CD4-positive, alpha-beta T cell treated with Interleukin-4 for 1 hour (primary cell): ENCODE measurements at regions not wholly inside any gene's neighbourhood (a gene's known extent, or its start where the extent isn't known, plus 50 kb on each side); places are given as distances from the start of the nearest gene placed in this dataset.
"Not testable (repeated sequence)": the region's sequence is repeated elsewhere in the genome, so short reads cannot be mapped to it uniquely, and the experiment has no call there.

Source experiments
- DNase-seq, 2 donors: peaks; one replicate each; pipeline ENCODE4 v3.0.0-alpha.2; 2020 to 2022

DNA sequence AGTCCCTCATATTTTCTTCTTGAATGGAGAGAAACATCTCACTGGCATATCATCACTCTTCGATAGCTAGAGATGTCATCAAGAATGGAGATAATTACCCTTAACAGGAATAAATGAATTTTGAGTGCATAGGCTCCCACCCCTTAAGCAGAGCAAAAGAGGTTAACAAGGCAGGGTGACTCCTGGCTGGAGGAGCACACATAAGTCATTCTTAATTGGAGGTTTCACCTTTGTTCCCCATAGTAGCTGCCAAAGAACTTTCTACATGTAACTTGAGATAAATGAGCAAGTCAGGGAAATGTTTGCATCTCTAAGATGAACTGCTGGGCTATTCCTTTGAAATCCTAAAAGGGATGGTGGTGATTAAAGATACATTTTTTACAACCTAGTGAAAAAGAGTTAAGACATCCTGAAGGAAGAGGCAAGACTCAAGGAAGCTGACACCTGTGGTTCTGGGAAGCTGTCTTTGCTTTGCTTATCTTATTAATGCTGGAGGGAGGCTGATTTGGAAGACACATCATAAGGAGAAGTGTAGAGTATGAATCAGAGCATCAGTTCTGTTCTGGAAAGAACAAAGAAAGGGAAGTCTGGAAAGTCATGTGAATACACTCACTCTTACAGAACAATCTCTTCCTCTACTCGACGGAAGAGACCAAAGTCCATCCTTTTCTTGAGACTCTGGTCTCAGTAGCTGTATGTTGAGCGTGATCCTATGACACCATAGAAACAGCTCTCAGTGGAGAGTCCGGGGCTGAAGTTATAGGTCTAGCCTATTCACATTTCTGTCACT lies 326.3 kb downstream of the OSTF1 start:
- DNase-seq: no peak

DNA sequence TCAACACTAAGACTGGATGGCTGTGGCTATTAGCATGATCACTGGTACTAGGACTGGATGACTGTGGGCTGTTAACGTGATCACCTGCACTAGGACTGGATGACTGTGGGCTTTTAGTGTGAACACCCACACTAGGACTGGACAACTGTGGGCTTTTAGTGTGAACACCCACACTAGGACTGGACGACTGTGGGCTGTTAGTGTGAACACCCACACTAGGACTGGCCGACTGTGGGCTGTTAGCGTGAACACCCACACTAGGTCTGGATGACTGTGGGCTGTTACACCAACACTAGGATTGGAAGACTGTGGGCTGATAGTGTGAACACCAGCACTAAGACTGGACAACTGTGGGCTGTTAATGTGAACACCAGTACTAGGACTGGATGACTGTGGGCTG lies 329.2 kb downstream of the OSTF1 start:
- DNase-seq: no peak

DNA sequence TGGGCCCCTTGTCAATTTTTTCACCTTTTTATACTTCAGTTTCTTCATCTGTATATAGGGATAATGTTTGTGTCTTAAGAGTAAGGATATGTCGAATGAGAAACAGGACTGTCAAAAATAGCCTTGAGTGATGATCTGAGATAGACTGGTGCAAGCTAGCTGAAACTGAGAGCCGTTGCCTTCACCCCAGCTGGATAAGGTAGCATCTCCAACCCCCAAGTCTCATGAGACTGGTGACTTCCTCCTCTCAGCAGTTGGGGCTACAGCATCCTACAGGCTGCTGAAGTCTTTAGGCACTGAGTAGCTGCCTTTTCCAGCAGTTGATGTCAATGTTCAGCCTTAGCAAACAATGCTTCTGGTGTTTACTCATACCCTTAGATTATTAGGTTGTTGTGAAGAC lies 330.2 kb downstream of the OSTF1 start:
- no peak for DNase-seq

DNA sequence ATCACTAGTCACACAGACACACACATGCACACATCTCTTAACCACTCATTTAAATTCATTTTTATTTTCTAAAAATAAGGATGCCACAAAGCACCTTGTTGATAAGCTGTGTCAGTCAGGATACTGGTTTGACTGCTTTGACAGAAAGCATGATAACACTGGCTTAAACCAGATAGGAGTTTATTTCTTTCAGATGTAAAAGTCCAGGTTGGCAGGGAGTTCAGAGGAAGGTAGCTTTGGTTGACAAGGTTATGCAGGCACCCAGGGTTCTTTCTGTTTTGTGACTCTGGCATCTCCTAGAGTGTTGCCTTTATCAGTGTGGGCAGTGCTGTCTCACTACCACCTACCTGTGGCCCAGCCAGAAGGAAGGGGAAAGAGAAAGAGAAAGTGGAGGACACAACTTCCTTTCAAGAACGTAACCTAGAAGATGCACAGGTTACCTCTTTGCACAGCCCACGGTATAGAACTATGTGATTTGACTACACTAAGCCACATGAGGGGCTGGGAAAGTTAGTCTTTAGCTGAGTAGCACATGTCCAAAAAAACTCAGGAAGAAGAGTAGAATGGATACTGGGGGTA lies 334.7 kb downstream of the OSTF1 start:
- no peak for DNase-seq

DNA sequence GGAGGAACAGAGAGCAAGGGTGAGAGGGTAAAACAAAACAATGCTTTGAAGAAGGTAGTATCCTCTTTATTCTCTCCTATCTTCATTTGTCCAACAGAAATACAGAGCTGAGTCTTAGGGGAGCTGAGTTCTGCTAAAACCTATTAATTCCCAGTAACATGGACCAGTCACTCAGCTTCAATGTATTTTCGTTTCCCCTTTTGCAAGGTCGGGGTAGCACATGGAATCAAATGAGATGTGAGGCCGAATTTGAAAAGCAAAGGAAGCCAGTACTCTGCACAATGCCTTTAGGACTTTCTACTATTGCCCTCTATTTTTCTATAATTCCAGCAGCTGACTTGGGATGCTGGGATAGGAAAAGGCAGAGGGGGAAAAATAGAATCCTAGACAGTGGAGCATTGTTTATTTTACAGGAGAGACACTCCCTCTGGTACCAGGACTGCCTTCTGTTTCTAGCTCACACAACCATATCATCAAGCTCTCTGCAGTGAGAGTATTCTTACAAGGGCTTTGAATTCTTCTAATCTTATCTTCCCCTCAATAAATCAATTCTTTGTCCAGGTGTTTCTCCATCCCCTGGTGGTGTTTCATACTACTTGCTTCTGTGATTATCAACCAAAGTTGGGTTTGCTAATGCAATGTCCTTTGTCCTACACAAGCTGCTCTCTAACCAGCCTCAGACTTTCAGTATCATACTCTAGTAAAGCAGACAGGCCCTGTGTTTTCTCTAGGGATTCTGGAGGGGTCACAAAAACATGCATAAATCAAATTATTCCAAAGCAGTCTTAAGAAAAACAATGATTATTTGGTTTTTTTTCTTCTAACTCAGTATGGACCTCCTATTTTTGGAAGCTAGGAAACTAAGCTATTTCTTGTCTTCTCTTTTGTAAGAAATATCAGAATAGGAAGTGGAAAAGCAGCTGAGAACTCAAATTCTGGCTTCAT lies 341.5 kb downstream of the OSTF1 start:
- DNase-seq: no peak

DNA sequence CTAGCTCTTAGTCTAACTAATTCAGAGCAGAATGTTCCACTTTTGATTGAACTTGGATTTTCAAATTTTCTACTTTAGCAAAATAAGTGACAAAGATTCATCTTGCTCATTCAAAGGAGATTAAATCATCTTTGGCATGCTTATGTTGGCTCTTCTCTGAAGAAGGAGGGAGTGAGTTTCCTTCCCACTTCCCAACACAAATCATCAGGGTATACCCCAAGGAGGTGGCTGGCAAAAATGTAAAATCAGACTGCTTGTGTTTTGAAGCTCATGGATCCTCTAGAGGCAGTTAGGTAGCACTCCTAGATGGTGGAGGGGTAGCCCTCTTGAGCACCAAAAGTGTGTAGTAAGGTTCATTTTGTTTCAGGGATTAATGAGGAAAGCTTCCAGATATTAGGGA lies 343.1 kb downstream of the OSTF1 start:
- DNase-seq: no peak

DNA sequence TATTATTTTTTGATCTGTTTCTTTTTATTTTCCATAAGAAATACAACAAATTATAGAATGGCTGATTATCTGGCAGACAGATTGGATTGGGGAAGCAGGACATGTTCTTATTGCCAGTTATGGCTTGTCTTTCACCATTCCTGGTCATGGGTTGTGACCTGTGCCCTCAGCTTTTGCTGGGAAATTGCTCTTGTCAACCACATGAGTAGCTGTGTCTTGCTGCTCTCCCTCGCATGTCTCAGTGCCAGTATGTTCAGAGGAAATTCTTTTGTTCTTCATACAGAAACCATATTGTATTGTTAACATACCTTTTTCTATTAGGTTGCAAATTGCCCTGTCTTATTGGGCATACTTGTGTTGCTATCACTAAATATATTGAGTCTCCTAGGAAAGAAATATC lies 344.1 kb downstream of the OSTF1 start:
- DNase-seq: no peak

DNA sequence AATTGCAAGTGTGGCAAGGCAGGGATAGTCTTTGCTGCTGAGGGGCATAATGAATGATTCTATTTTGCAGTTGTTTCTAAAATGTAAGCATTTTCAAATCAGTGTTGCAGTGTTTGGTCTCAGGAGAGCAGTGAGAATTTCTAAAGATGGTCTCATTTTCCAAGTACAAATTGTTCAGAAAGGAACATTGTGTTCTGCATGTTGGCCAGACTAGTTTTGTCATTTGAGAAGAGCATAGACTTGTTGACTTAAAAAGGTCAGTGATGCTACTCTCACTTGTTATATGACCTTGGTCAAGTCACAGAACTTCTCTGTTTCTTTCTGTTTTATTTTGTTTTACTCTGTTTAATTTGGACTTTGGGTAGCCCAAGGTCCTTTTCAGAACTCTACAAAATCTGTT lies 344.6 kb downstream of the OSTF1 start:
- DNase-seq: no peak

DNA sequence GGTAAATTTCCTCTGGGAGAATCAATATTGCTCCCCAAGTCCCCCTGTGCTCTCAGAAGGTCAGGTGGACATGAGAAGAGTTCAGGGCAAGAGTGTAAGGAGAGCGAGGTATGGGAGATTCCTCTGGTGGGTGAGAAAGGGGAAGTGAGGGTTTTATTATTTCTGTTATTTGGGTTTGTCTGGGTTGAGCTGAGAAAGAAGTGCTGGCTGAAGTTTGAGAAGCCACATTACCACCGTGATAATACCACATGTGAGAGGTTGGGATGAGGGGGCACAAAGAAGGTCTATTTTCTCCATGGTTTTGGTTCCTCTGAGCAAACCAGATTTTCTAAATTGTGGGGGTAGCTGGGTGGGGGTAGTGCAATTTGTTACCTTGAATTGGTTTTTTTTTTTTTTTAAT lies 350.4 kb downstream of the OSTF1 start:
- DNase-seq: no peak

DNA sequence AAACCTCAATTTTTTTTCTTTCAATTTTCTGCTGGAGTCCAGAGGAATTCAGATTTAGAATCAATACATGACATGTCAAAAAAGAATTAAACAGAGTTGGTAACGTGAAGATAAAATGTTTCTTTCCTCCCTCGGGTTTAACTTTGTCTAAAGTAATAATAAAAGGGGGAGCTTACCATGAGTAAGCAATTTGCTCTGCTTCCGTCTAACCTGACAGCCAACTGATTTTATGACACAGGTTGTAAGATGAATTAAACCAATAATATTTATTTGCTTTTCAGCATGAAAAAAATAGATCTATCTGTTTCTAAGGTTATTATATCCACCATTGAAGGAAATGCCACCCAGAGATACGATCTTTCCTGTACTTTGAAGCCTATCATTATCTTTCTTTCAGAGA lies 352.6 kb downstream of the OSTF1 start:
- DNase-seq: no peak

DNA sequence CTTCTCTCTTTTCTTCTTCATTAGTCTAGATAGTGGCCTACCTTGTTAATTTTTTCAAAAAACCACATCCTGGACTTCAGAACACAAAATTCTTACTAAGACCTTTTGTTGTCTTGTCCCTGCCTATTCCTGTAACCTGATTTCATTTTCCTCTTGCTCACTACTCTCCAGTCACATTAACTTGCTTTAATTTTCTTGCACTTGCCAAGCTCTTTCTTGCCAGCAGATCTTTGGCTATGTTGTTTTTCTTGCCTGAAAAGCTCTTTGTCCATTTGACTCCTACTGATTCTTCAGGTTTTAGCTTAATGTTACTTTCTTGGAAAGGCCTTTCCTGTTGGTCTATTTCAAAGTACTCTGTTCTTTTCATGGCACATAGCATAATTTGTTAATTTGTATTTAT lies 356.8 kb downstream of the OSTF1 start:
- no peak for DNase-seq

DNA sequence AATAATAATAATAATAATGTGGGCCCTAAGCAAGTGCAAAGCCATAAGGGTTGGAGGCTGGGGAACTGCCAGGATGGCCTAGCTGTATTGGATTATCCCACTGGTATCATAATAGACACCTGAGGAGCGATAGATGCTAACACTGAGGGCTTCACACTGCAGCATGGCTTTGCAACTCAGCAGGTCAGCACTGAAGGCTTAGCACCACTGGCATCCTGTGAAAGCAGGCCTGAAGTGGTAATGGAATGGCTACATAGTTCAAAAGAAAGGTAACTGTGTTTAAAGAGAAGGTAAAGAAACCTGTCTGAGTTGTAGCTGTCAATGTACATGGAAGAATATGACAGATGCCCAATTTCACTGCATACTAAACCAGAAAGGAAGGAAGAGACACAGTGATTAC lies 359.0 kb downstream of the OSTF1 start:
- no peak for DNase-seq

DNA sequence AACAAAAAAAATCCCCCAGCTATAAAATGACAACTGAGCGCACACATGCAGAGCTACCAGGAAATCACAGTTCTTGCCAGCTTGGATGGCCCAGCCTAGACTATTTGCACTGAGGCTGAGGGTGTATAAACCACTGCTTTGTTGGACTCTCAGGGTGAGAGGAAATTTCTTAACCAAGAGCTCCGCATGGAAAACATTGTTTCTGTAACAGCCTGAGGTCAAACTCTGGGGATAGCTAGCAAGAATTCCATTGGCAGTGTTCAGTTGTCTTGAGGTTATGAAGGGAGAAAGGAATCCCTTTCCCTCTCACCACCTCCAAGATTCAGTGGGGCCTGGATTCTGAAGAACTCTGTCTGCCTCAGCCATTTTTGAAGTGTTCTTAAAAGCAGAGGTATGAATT lies 360.0 kb downstream of the OSTF1 start:
- no peak for DNase-seq

DNA sequence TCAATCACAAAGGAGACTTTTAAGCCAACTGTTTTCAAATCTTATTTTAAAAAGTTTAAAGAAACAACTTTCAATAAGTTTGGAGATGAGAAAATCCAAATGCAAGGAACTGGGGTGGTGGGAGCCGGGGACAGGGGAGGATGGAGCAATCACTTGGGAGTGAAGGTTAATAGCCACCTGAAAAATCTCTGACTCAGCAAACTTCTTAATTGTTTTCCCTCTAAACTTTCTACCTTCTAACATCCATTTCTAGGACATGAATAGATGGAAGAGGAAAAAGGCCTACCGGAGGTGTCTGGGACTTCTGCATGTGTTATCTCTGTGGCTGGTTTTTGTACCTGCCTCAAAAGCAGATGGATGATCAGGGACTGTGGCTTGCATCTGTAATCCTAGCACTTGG lies 360.6 kb downstream of the OSTF1 start:
- no peak for DNase-seq

DNA sequence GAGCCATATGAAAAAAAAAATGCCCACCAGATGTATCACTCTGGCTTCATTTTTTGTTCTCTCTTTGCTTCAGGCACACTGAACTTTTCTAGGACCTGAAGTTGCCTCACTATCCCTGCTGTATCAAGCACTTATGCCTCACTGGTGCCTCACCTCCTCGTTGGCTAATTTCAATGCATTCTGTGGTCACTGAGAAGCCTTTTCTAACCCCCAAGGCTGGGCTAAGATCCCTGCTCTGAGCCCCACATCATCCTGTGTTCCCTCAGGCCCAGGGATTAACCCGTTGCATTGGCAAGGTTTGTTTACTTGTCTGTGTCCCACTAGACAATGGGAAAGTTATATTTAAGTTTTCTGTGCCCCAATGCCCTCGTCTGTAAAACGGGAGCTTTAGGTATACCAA lies 362.7 kb downstream of the OSTF1 start:
- no peak for DNase-seq

DNA sequence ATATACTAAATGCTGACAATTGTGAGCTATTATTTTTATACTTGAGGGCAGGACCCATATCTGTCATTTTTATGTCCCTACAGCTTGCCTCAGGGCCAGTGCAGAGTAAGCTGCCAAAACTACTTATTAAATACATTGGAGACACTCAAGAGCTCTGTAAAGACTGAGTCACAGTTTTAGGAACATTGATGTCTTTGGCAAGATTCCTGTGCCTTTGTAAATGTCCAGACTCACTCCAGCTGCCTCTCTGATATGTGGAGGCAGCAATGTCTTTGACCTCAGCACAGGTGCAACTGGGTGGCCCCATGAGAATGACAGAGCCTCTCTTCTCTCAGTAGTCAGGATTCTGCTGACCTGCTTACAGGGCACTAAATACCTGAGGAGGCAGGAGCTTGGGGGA lies 363.2 kb downstream of the OSTF1 start:
- no peak for DNase-seq

DNA sequence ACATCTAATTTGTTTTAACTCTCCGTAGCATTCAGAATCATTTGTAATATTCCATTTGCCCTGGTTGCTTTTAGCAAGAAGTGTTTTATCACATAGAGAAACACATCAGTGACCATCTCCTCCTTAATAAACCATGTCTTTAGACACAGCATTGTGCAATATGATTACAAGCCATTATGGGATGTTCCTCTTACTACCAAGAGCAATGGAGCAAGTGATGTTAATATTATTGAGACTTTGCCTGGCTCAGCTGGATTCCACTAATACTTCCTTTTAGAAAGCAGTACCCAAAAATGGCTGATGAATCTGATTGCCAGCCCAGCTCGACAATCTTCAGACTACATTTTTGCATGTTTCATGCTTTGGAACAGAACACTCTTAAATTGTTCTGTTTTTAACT lies 364.2 kb downstream of the OSTF1 start:
- no peak for DNase-seq

DNA sequence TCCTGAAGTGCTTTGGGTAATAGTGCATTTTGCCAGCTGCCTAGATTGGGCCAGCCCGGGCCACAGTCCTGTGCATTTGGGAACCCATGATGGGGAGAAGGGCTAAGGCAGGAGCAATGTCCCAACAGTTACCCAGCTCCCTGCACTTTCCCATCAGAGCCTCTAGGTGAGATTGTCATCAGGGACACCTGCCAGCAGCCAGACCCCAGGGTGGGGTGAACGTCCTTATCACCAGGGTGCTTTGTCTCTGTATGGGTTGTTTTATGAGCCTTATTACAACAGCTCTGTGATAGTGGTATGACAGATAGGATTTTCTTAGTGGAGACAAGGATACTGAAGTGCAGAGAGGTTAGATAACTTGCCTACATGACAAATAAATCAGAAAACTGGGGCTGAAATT lies 365.7 kb downstream of the OSTF1 start:
- no peak for DNase-seq

DNA sequence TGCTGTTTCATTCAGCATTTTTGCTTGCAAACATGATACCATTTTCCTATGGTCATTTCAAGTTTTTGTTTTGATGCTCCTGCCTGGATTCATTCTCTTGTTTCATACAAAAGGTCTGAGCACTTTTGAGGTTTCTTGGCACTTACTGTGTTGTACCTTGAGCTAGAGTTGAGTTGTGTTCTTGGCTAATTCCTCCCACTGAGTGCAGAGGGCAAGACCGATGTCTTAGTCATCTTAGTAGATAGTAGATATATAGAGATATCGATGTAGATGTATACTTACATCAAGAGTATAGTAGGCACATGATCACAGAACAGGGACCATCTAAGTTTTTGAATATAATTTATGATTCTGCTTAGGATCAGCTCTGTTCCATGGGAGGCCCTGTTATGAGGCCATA lies 366.6 kb downstream of the OSTF1 start:
- no peak for DNase-seq

DNA sequence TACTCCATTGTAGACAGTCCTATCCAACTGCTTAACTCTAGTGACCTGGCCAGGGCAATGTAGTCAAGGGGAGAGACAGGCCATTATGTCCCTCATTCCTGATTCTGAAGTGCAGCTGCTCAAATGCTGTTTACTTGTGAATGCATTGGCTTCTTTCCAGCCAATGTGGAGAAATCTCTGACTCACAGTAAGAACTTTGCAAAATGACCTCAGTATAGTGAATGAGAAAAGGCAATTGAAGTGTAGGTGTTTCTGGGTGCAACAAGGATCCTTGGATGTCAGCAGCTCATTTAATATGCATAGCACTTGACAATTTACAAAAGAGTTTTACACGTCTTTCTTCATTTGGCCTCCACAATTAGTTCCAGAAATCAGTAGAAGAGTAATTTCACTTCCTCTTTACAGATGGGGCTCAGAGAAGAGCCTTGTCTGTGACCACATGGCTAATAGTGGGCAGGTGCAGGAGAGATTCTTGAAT lies 367.2 kb downstream of the OSTF1 start:
- no peak for DNase-seq

DNA sequence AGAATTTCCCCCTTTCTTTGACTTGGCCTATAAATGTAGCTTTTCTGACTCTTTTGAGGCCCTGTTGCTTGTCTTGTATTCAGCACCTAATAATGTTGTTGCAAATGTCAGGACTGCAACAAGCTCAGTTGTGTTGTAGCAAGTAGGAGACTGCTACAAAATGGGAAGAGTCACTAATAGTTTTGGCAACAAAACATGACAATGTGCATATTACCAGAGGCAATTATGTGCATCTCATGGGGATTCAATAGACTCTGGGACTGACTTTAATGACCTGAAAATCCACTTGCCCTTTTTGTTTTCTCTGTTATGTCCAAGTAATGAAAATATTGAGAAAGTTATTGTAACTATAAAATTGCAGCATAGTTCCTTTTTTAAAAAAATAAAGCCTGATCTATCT lies 368.4 kb downstream of the OSTF1 start:
- DNase-seq: no peak

DNA sequence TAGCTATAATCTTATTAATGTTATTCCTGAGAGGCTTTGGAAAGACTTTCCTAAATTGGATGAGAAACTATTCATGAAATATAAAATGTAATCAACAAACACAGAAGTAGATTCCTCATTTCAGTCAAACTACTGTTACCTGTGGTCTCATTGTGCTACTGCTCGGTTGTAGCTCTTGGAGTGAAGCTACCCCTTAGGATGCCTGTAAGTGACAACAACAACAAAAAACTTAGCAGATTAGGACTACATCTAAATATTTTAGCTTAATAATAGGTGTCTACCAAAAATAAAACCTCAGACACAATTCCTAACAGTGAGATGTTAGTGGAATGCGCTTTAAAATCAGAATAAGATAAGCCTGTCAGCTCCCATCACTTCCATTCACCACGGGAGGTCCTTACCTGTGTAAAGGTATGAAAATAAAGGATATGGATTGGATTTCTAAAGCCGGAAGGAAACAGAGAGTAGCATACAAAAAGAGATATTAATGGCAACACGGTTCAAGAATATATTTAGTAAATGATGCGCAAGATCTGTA lies 369.2 kb downstream of the OSTF1 start:
- no peak for DNase-seq

DNA sequence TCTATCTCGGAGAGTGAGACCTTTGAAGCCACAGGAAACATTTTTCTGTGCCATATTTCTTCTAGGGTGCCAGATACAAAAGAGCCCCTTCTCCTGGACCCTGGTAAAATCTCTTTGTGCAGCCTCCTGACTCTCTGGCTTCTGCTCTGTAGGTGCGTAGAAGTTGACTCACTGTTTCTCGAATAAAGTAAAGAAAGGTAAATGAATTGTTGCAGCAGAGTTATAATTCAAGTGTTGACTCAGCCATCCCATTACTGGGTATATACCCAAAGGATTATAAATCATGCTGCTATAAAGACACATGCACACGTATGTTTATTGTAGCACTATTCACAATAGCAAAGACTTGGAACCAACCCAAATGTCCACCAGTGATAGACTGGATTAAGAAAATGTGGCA lies 371.0 kb downstream of the OSTF1 start:
- DNase-seq: not testable (repeated sequence)

DNA sequence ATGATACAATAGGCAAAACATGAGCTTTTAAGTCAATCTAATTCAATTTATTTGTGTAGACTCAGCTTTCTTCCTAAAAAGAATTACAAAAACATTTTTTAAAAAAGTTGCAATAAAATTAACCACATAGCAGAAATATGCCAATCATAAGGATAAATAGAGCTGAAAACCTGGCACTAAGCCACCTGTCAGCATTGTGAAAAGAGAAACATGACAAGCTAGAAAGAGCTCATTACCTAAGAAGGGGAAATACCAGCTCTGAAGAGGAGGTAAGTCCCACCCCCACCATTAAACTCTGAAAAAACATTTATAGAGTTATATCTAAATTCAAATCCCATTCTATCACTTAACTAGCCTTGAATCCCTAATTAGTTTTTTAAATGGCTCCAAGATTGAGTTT lies 372.9 kb downstream of the OSTF1 start:
- DNase-seq: no peak
